VCaP (cell line): ENCODE measurements at regions not wholly inside any gene's neighbourhood (a gene's known extent, or its start where the extent isn't known, plus 50 kb on each side); places are given as distances from the start of the nearest gene placed in this dataset.

Experiments used
- H3K27ac ChIP-seq: fragments of 450-650 bp; 2 replicates; pipeline ENCODE4 v1.5.1; 2017
- TF ChIP-seq, protein P1 (sequence below): fragments of 450-650 bp; conservative IDR thresholded peaks from 2 replicates; pipeline ENCODE4 v1.5.1; 2017; ENCODE audit warnings: mild to moderate bottlenecking, moderate library complexity

DNA sequence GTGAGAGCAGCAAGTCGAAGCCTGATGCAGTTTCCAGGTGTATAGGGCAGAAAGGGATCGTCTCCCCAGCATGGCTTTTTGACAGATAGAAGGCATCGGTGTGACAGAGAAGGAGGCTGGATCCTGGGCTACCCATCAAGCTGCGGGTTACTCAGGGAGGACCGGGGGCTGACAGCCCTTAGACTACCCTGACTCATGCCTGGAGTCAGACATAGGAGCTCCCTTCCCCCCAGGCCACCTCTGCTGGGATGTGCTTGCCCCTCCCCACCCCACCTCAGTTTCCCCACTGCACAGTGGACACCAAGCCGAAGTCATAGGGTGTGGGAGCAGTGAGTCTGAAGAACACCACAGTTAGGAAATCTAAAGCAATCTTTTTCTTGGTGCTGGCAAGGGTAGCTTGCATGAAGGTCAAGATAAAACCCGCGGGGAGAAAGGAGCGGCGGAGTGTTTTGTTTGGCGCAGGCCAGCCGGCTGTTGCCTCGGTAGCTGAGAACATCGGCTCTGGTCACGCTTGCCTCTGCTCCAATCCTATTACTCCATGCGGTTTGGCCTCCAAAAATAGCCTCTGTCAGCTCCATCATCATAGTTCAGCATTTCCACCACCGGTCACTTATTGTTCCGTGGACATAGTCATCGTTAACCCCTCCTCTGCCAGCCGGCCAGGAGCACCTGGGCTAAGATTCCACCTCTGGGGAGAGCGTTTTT, 169.2 kb upstream of the GLI2 start:
- no peak overlapping the region for H3K27ac ChIP-seq
- TF ChIP-seq, protein P1, sequence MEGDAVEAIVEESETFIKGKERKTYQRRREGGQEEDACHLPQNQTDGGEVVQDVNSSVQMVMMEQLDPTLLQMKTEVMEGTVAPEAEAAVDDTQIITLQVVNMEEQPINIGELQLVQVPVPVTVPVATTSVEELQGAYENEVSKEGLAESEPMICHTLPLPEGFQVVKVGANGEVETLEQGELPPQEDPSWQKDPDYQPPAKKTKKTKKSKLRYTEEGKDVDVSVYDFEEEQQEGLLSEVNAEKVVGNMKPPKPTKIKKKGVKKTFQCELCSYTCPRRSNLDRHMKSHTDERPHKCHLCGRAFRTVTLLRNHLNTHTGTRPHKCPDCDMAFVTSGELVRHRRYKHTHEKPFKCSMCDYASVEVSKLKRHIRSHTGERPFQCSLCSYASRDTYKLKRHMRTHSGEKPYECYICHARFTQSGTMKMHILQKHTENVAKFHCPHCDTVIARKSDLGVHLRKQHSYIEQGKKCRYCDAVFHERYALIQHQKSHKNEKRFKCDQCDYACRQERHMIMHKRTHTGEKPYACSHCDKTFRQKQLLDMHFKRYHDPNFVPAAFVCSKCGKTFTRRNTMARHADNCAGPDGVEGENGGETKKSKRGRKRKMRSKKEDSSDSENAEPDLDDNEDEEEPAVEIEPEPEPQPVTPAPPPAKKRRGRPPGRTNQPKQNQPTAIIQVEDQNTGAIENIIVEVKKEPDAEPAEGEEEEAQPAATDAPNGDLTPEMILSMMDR = no peak

- TF ChIP-seq, protein P1 = no peak
- H3K27ac ChIP-seq = no peak overlapping the region
These were observed 168.5 kb upstream of the GLI2 start for GRCh38 chr2:120567128-120567527.

DNA sequence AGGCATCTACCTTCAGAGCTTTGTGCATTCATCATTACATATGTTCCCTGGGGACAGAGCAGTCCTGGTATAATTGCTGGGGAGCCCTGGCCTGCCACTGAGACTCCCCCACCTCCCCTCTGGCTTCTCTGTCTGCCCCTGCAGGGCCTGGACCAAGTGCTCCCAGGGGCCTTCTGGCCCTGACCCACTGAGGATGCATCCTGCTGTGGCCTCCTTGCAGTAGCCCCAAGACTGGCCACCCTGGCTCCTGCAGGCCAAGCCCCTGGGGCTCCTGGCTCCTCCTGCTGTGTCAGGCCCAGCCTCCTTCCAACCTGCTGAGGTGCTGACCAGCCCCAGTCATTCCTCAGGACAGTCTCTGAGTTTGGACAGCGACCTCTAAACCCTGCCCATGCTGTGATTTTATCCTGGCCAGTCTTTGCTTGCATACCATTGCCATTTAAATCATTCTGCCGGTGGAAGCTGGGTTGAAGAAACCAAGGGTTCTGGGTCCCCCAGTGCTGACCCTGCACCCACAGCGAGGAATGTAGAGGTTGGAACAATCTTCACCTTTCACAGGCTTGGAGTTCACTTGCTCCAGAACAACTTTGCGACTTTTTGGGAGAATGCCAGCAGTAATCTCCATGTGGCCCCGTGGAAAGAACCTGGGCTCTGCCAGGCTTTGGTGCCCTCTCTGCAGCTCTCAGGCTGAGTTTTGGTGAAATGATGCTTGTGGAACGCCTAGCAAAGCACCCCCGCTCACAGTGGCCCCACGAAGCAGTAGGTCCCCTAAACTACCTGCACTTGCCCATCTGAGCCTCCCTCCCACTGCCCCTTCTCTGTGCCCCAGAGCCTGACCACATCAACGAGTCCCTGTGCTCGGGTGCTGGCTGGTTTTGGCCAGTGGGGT, 167.3 kb upstream of the GLI2 start:
- no peak overlapping the region for H3K27ac ChIP-seq
- TF ChIP-seq, protein P1 = no peak

GRCh38 chr2:120568975-120569268, 166.7 kb upstream of the GLI2 start:
- H3K27ac ChIP-seq = no peak overlapping the region
- TF ChIP-seq, protein P1 = no peak

DNA sequence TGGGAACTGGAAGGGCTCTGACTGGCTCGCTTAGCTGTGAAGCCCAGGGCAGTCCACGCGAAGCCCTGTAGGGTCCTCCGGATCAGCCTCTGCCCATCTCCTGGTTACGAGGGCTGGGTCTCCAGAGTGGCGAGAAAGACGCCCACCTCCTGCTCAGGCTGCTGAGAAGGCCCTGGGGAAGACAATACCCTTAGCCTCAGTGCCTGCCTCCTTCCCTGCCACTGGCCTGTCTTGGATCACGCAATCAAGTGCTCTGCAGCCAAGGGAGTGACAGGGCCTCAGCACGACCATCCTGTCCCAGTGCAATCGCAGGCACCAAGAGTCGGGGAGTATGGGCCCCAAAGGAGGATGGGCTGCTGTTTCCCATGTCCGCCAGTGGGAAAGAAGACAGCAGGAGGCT, 165.7 kb upstream of the GLI2 start:
- no peak overlapping the region for H3K27ac ChIP-seq
- TF ChIP-seq, protein P1 = no peak

DNA sequence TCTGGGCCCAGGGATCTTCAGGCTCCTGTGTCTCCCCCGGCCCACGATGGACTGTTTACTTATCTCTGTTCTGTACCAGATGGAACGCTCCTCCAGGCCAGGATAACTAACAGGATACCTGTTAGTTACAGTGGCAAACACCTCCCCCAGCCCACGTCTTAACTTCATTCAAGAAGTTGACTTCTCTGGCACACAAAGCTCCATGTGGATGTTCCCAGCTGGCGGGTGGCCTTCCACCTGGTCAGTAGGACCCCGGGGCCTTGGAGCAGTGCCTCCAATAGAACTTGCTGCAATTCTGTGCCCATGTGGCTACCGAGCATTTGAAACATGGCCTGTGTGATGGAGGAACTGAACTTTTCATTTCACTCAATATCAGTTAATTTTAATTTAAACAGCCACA, 165.1 kb upstream of the GLI2 start:
- TF ChIP-seq, protein P1 = no peak
- no peak overlapping the region for H3K27ac ChIP-seq

DNA sequence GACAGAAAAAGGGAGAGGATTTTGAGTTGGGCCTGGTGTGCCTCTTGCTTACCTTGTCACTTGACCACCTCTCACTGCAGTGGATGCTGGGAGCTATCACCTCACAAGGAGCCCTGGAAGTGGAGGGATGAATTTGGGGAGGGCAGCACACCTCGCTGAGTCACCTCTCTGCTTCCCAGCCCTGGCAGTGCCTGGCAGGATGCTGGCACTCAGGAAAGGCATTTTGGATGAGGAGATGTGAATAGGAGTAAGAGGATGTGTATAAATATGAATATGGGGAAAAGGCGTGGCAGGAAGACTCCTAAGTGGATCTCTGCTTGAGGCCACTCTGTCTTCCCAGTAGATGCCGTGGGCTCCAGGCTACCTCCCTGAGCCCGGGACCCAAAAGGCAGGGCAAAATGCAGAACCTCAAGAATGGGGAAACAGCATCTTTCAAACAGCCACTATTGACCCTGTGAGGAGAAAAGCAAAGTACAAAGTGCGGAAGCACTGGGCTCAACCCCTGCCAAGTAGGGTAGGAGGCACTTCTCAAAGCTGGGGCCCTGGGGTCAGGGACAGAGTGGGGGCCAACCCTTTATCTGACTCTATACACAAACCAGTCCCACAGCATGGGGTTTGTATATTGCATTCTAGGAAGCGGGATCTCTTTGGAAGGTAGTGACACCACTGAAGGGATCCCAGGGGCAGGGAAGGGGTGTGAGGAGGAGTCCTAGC, 164.5 kb upstream of the GLI2 start:
- TF ChIP-seq, protein P1 = no peak
- H3K27ac ChIP-seq = no peak overlapping the region
